ENCODE measurements at regions not wholly inside any gene's neighbourhood (a gene's known extent, or its start where the extent isn't known, plus 50 kb on each side); places are given as distances from the start of the nearest gene placed in this dataset.

GRCh38 chr12:93019975-93020630 is 91.0 kb upstream of the EEA1 start:
- H3K27me3 ChIP-seq: no peaks in the 10 kb centered on the region
- ATAC-seq: peak; percentile 91
- TF ChIP-seq, protein P1, sequence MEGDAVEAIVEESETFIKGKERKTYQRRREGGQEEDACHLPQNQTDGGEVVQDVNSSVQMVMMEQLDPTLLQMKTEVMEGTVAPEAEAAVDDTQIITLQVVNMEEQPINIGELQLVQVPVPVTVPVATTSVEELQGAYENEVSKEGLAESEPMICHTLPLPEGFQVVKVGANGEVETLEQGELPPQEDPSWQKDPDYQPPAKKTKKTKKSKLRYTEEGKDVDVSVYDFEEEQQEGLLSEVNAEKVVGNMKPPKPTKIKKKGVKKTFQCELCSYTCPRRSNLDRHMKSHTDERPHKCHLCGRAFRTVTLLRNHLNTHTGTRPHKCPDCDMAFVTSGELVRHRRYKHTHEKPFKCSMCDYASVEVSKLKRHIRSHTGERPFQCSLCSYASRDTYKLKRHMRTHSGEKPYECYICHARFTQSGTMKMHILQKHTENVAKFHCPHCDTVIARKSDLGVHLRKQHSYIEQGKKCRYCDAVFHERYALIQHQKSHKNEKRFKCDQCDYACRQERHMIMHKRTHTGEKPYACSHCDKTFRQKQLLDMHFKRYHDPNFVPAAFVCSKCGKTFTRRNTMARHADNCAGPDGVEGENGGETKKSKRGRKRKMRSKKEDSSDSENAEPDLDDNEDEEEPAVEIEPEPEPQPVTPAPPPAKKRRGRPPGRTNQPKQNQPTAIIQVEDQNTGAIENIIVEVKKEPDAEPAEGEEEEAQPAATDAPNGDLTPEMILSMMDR (IDR thresholded peaks at IDR 0.05): no peak
- intact Hi-C loops (cut with DNase I): no loop called here
- no peak overlapping the region for H3K27ac ChIP-seq
- H3K4me1 ChIP-seq: no peaks in the 10 kb centered on the region
- no peak overlapping the region for H3K4me3 ChIP-seq
- H3K36me3 ChIP-seq: no peaks in the 10 kb centered on the region
- DNase-seq: peak in 1 of 4 donors; percentile 69
- no peaks in the 10 kb centered on the region for H3K9me3 ChIP-seq

- TF ChIP-seq, protein P1 (IDR thresholded peaks at IDR 0.05): no peak
- DNase-seq: no peak
- no peaks in the 10 kb centered on the region for H3K27me3 ChIP-seq
- no peaks in the 10 kb centered on the region for H3K4me1 ChIP-seq
- intact Hi-C loops (cut with DNase I): no loop called here
- no peak overlapping the region for H3K27ac ChIP-seq
- H3K36me3 ChIP-seq: no peaks in the 10 kb centered on the region
- peak; percentile 13 for ATAC-seq
- no peaks in the 10 kb centered on the region for H3K9me3 ChIP-seq
- H3K4me3 ChIP-seq: no peak overlapping the region
Measured at GRCh38 chr12:93020631-93021597, 91.8 kb upstream of the EEA1 start.

DNA sequence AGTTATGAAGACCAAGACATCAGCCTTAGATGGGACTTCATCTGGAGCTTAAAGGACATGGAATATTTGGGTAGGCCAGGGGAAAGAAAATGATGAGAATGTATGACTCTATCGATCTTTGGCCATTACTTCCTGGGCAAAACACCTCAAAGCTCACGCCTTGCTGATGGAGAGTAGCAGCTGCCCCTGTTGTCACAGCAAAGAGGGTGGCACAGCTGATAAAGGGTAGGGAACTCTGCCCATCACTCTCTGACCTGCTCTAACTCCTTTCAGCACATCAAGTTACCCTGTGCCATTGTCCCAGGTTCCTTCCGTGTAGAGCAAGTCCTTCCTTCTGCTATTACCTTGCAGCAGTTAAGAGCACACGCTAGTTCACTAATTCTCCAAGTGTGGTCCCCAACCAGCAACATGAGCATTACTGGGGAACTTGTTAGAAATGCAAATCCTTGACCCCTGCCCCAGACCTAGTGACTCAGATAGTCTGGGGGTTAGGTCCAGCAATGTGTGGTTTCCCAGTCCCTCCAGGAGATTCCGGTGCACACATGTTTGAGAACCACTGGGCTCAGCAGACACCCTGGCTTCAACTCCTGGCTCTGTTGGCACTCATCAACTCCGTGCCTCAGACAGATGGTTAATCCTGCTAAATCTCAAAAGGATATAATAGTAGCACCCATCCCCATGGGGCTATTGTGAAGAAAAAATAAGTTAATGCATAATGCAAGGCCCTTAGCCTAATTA is 93.7 kb upstream of the EEA1 start:
- Histone ChIP-seq H3K4me1 (no peaks in the 10 kb centered on the region), H3K4me3 (no peak overlapping the region), H3K9me3 (no peaks in the 10 kb centered on the region), H3K27ac (no peak overlapping the region), H3K36me3 (no peaks in the 10 kb centered on the region), H3K27me3 (no peaks in the 10 kb centered on the region)
- intact Hi-C loops (cut with DNase I): no loop called here
- no peak for ATAC-seq
- TF ChIP-seq, protein P1 (IDR thresholded peaks at IDR 0.05): no peak
- DNase-seq: no peak

- Histone ChIP-seq H3K27me3 (no peaks in the 10 kb centered on the region), H3K4me3 (no peak overlapping the region), H3K36me3 (no peaks in the 10 kb centered on the region), H3K4me1 (no peaks in the 10 kb centered on the region), H3K27ac (no peak overlapping the region), H3K9me3 (no peaks in the 10 kb centered on the region)
- DNase-seq (peak in 1 of 4 donors; percentile 46), ATAC-seq (peak; percentile 96)
- TF ChIP-seq, protein P1 (IDR thresholded peaks at IDR 0.05): peak in 1 of 2 donors; percentile 43
- intact Hi-C loops (cut with DNase I): no loop called here
Measured at GRCh38 chr12:93025145-93026103, 96.3 kb upstream of the EEA1 start.

All from left lung (tissue), 4 donors.